Uterus (tissue), 2 donors: ENCODE measurements at regions not wholly inside any gene's neighbourhood (a gene's known extent, or its start where the extent isn't known, plus 50 kb on each side); places are given as distances from the start of the nearest gene placed in this dataset.

Experiments used
- CTCF ChIP-seq, 4 experiments: fragments of 200-600 bp in 2 of 4; fragments of 450-650 bp in 2 of 4; sonication (generic) in 2 of 4; IDR thresholded peaks; one replicate each; pipeline ENCODE4 v1.5.1; 2016 to 2019; ENCODE audit warnings: antibody characterized with exemption in 4 of 4, mild to moderate bottlenecking in 2 of 4, moderate library complexity in 1 of 4
- POLR2A ChIP-seq, 2 donors: fragments of 450-650 bp; IDR thresholded peaks; one replicate each; pipeline ENCODE4 v1.6.1; 2016; ENCODE audit warnings: antibody characterized with exemption in 2 of 2, mild to moderate bottlenecking in 1 of 2, moderate library complexity in 1 of 2

- no peak for TF ChIP-seq CTCF (IDR thresholded peaks at IDR 0.05)
- TF ChIP-seq POLR2A (IDR thresholded peaks at IDR 0.05) = no peak
Observed at GRCh38 chr1:195475568-195475967, 1132.7 kb downstream of the KCNT2 start.
